ENCODE measurements at regions not wholly inside any gene's neighbourhood (a gene's known extent, or its start where the extent isn't known, plus 50 kb on each side); places are given as distances from the start of the nearest gene placed in this dataset.

- no peak overlapping the region for H3K27ac ChIP-seq
- H3K27me3 ChIP-seq = peaks cover 0 to 5% (median 0%) of the 10 kb centered on the region in 9 donors
- H3K36me3 ChIP-seq = no peaks in the 10 kb centered on the region
- ATAC-seq (no peak), DNase-seq (no peak)
- H3K9me3 ChIP-seq = peaks cover 0 to 9% (median 0%) of the 10 kb centered on the region in 12 donors
- 86 to 93% (median 90%) methylated on average over 4 of the region's 4 CpGs for WGBS, 4 donors
- H3K4me1 ChIP-seq = no peaks in the 10 kb centered on the region
- intact Hi-C loops (cut with DNase I) = no loop called here
- no peak for TF ChIP-seq POLR2A (IDR thresholded peaks at IDR 0.05)
- TF ChIP-seq, protein P1, sequence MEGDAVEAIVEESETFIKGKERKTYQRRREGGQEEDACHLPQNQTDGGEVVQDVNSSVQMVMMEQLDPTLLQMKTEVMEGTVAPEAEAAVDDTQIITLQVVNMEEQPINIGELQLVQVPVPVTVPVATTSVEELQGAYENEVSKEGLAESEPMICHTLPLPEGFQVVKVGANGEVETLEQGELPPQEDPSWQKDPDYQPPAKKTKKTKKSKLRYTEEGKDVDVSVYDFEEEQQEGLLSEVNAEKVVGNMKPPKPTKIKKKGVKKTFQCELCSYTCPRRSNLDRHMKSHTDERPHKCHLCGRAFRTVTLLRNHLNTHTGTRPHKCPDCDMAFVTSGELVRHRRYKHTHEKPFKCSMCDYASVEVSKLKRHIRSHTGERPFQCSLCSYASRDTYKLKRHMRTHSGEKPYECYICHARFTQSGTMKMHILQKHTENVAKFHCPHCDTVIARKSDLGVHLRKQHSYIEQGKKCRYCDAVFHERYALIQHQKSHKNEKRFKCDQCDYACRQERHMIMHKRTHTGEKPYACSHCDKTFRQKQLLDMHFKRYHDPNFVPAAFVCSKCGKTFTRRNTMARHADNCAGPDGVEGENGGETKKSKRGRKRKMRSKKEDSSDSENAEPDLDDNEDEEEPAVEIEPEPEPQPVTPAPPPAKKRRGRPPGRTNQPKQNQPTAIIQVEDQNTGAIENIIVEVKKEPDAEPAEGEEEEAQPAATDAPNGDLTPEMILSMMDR (IDR thresholded peaks at IDR 0.05) = no peak
- H3K4me3 ChIP-seq = no peak overlapping the region
These were observed 68.1 kb upstream of the CCBE1 start for GRCh38 chr18:59765343-59765742.

DNA sequence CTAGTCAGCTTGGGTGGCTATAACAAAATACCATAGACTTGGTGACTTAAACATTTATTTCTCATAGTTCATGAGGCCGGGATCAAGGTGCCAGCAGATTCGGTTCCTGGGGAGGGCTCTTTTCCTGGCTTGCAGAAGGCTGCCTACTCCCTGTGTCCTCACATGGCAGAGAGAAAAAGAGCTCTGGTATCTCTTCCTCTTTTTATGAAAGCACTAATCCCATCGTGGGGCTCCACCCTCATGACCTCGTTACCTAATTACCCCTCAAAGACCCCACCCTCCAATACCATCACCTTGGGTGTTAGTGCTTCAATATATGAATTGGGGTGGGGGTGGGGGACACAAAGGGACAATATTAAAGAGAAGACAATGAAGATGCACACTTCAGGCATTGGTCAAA is 67.1 kb upstream of the CCBE1 start:
- no peaks in the 10 kb centered on the region for H3K4me1 ChIP-seq
- peaks cover 0 to 5% (median 0%) of the 10 kb centered on the region in 9 donors for H3K27me3 ChIP-seq
- ATAC-seq = no peak
- H3K27ac ChIP-seq = no peak overlapping the region
- peaks cover 0 to 9% (median 0%) of the 10 kb centered on the region in 12 donors for H3K9me3 ChIP-seq
- WGBS, 4 donors = 72 to 82% (median 77%) methylated on average over 4 of the region's 4 CpGs
- no peaks in the 10 kb centered on the region for H3K36me3 ChIP-seq
- intact Hi-C loops (cut with DNase I) = no loop called here
- no peak overlapping the region for H3K4me3 ChIP-seq
- no peak for DNase-seq
- TF ChIP-seq POLR2A (IDR thresholded peaks at IDR 0.05) = no peak
- TF ChIP-seq, protein P1 (IDR thresholded peaks at IDR 0.05) = no peak

GRCh38 chr18:59763541-59764136 is 66.4 kb upstream of the CCBE1 start:
- no peak for DNase-seq
- no peaks in the 10 kb centered on the region for H3K4me1 ChIP-seq
- intact Hi-C loops (cut with DNase I) = no loop called here
- H3K27ac ChIP-seq = no peak overlapping the region
- ATAC-seq = no peak
- no peak for TF ChIP-seq POLR2A (IDR thresholded peaks at IDR 0.05)
- TF ChIP-seq, protein P1 (IDR thresholded peaks at IDR 0.05) = no peak
- no peaks in the 10 kb centered on the region for H3K36me3 ChIP-seq
- H3K27me3 ChIP-seq = peaks cover 0 to 5% (median 0%) of the 10 kb centered on the region in 9 donors
- H3K4me3 ChIP-seq = no peak overlapping the region
- WGBS, 4 donors = 76 to 87% (median 81%) methylated on average over 2 of the region's 2 CpGs
- H3K9me3 ChIP-seq = peaks cover 0 to 9% (median 0%) of the 10 kb centered on the region in 12 donors

DNA sequence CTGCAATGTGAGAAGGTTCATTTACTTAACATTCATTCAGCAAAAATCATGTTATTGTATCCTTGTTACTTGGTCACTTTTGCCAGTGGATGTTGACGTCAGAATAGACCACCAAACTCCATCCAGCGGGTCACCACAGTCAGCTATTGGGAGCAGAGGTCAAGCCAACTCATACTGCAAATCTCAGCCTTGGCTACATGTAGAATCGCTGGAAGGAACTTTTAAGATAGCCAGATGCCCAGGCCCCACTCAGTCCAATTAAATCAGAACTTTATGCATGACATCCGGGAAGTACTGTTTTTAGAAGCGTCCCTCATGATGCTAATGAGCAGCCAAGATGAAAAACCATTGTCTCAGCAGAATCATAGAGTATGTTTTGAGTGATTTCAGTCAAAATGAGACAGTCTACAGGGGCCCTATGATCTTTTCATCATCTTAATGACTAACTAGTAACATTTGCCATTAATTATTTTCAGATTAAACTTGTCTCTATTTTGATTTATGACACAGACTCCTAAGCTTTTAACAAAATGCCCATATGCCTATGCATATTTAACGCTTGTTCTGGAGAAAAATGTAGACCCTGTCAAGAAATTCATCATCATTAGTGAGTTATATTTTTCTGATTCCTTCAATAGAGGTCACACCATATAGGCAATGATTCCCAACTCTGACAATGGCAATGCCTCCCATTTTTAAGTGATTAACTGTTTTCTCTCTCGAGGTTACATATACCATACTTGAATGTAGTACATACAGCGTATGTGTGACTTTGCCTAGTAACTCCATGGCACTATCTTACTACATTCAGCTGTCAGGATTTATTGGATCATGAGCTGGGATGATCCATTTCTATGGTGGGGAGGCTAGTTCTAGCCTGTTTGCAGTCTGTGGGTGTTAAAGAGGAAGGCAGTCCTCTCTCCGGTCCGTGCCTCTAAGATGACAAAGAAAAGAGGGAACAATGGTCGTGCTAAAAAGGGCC is 63.7 kb upstream of the CCBE1 start:
- ATAC-seq = no peak

More for the DNA sequence above, 63.7 kb upstream of the CCBE1 start:
- Histone ChIP-seq H3K36me3 (no peaks in the 10 kb centered on the region), H3K27me3 (no peaks in the 10 kb centered on the region), H3K4me1 (no peaks in the 10 kb centered on the region), H3K27ac (no peak overlapping the region), H3K4me3 (no peak overlapping the region), H3K9me3 (no peaks in the 10 kb centered on the region)
- WGBS, 4 donors = 85 to 88% (median 86%) methylated on average over 11 of the region's 11 CpGs
- TF ChIP-seq, protein P1 (IDR thresholded peaks at IDR 0.05) = no peak
- TF ChIP-seq POLR2A (IDR thresholded peaks at IDR 0.05) = no peak
- intact Hi-C loops (cut with DNase I) = no loop called here
- DNase-seq = no peak
